Duodenal mucosa (tissue), 2 donors: ENCODE measurements at regions not wholly inside any gene's neighbourhood (a gene's known extent, or its start where the extent isn't known, plus 50 kb on each side); places are given as distances from the start of the nearest gene placed in this dataset.

Experiments used
- H3K27ac ChIP-seq: one replicate; pipeline ENCODE4 v1.7.0; 2013; ENCODE audit warnings: low read depth, low read length
- H3K27me3 ChIP-seq, 2 donors: one replicate each; pipeline ENCODE4 v1.7.0; 2013; ENCODE audit warnings: low read length in 2 of 2, control low read depth in 1 of 2; ENCODE audit not compliant: insufficient read depth in 2 of 2, control insufficient read depth in 1 of 2
- H3K36me3 ChIP-seq, 2 donors: one replicate each; pipeline ENCODE4 v1.7.0; 2013; ENCODE audit warnings: low read length in 2 of 2, control low read depth in 1 of 2; ENCODE audit not compliant: insufficient read depth in 2 of 2, control insufficient read depth in 1 of 2
- H3K4me1 ChIP-seq, 2 donors: one replicate each; pipeline ENCODE4 v1.7.0; 2013; ENCODE audit warnings: low read length in 2 of 2, control low read depth in 1 of 2; ENCODE audit not compliant: insufficient read depth in 2 of 2, control insufficient read depth in 1 of 2
- H3K4me3 ChIP-seq, 2 donors: one replicate each; pipeline ENCODE4 v1.7.0; 2013; ENCODE audit warnings: low read length in 2 of 2, low read depth in 1 of 2
- H3K9ac ChIP-seq, 2 donors: one replicate each; pipeline ENCODE4 v1.7.0; 2013; ENCODE audit warnings: low read length in 2 of 2, low read depth in 1 of 2
- H3K9me3 ChIP-seq, 2 donors: one replicate each; pipeline ENCODE4 v1.7.0; 2013; ENCODE audit warnings: low read length in 2 of 2, control low read depth in 1 of 2; ENCODE audit not compliant: control insufficient read depth in 1 of 2

- peaks cover 5 to 6% of the 10 kb centered on the region in 2 donors for H3K9me3 ChIP-seq
- no peak overlapping the region for H3K27ac ChIP-seq
Measured at GRCh38 chr1:95854457-95854856, 620.4 kb downstream of the RWDD3 start.

GRCh38 chr1:95863086-95863485, 629.1 kb downstream of the RWDD3 start:
- Histone ChIP-seq H3K9me3 (peaks cover 0 to 3% of the 10 kb centered on the region in 2 donors), H3K9ac (no peak overlapping the region), H3K27me3 (no peaks in the 10 kb centered on the region), H3K4me3 (no peak overlapping the region), H3K27ac (no peak overlapping the region), H3K36me3 (no peaks in the 10 kb centered on the region), H3K4me1 (no peaks in the 10 kb centered on the region)

More at GRCh38 chr1:95854457-95854856, 620.4 kb downstream of the RWDD3 start:
- Histone ChIP-seq H3K9ac (no peak overlapping the region), H3K27me3 (no peaks in the 10 kb centered on the region), H3K4me3 (no peak overlapping the region), H3K36me3 (no peaks in the 10 kb centered on the region), H3K4me1 (no peaks in the 10 kb centered on the region)

- no peaks in the 10 kb centered on the region for H3K36me3 ChIP-seq
- H3K4me1 ChIP-seq, result no peaks in the 10 kb centered on the region
- peaks cover 0 to 3% of the 10 kb centered on the region in 2 donors for H3K9me3 ChIP-seq
- H3K9ac ChIP-seq, result no peak overlapping the region
- H3K27ac ChIP-seq, result no peak overlapping the region
- H3K4me3 ChIP-seq, result no peak overlapping the region
- H3K27me3 ChIP-seq, result no peaks in the 10 kb centered on the region
Measured at GRCh38 chr1:95865769-95866168, 631.8 kb downstream of the RWDD3 start.

- Histone ChIP-seq H3K9me3 (peaks cover 0 to 3% of the 10 kb centered on the region in 2 donors), H3K9ac (no peak overlapping the region), H3K27ac (no peak overlapping the region), H3K4me3 (no peak overlapping the region), H3K4me1 (no peaks in the 10 kb centered on the region), H3K27me3 (no peaks in the 10 kb centered on the region), H3K36me3 (no peaks in the 10 kb centered on the region)
Measured at GRCh38 chr1:95876276-95876675, 642.3 kb downstream of the RWDD3 start.

- H3K4me3 ChIP-seq, result no peak overlapping the region
- no peaks in the 10 kb centered on the region for H3K27me3 ChIP-seq
- no peaks in the 10 kb centered on the region for H3K36me3 ChIP-seq
- H3K4me1 ChIP-seq, result no peaks in the 10 kb centered on the region
- H3K9ac ChIP-seq, result no peak overlapping the region
- peaks cover 0 to 3% of the 10 kb centered on the region in 2 donors for H3K9me3 ChIP-seq
- H3K27ac ChIP-seq, result no peak overlapping the region
Measured at GRCh38 chr1:95879498-95880050, 645.6 kb downstream of the RWDD3 start.

- Histone ChIP-seq H3K4me3 (no peak overlapping the region), H3K27ac (no peak overlapping the region), H3K27me3 (no peaks in the 10 kb centered on the region), H3K9ac (no peak overlapping the region), H3K4me1 (no peaks in the 10 kb centered on the region), H3K9me3 (peaks cover 0 to 7% of the 10 kb centered on the region in 2 donors), H3K36me3 (no peaks in the 10 kb centered on the region)
Measured at GRCh38 chr1:95888941-95889390, 655.0 kb downstream of the RWDD3 start.

GRCh38 chr1:95889400-95889799, 655.4 kb downstream of the RWDD3 start:
- H3K4me1 ChIP-seq, result no peaks in the 10 kb centered on the region
- H3K9me3 ChIP-seq, result peaks cover 0 to 7% of the 10 kb centered on the region in 2 donors
- no peak overlapping the region for H3K4me3 ChIP-seq
- H3K27me3 ChIP-seq, result no peaks in the 10 kb centered on the region
- H3K36me3 ChIP-seq, result no peaks in the 10 kb centered on the region
- H3K9ac ChIP-seq, result no peak overlapping the region
- no peak overlapping the region for H3K27ac ChIP-seq

- H3K27ac ChIP-seq, result no peak overlapping the region
- H3K4me1 ChIP-seq, result no peaks in the 10 kb centered on the region
- no peaks in the 10 kb centered on the region for H3K36me3 ChIP-seq
- no peaks in the 10 kb centered on the region for H3K27me3 ChIP-seq
- no peak overlapping the region for H3K4me3 ChIP-seq
- H3K9ac ChIP-seq, result no peak overlapping the region
- peaks cover 2 to 10% of the 10 kb centered on the region in 2 donors for H3K9me3 ChIP-seq
Measured at GRCh38 chr1:95893921-95894320, 659.9 kb downstream of the RWDD3 start.

- Histone ChIP-seq H3K4me3 (no peak overlapping the region), H3K9me3 (peaks cover 0 to 4% of the 10 kb centered on the region in 2 donors), H3K36me3 (no peaks in the 10 kb centered on the region), H3K27me3 (no peaks in the 10 kb centered on the region), H3K9ac (no peak overlapping the region), H3K27ac (no peak overlapping the region), H3K4me1 (no peaks in the 10 kb centered on the region)
Measured at GRCh38 chr1:95903060-95903459, 669.0 kb downstream of the RWDD3 start.

GRCh38 chr1:95905818-95906395, 671.9 kb downstream of the RWDD3 start:
- no peaks in the 10 kb centered on the region for H3K36me3 ChIP-seq
- H3K27me3 ChIP-seq, result no peaks in the 10 kb centered on the region
- peaks cover 0 to 4% of the 10 kb centered on the region in 2 donors for H3K9me3 ChIP-seq
- no peak overlapping the region for H3K27ac ChIP-seq
- H3K4me1 ChIP-seq, result no peaks in the 10 kb centered on the region
- H3K4me3 ChIP-seq, result no peak overlapping the region
- H3K9ac ChIP-seq, result no peak overlapping the region
